CD14-positive monocyte (primary cell): ENCODE measurements at regions not wholly inside any gene's neighbourhood (a gene's known extent, or its start where the extent isn't known, plus 50 kb on each side); places are given as distances from the start of the nearest gene placed in this dataset.

Source experiments
- DNase-seq, 3 donors: peaks; one replicate each; pipeline ENCODE4 v3.0.0-alpha.2; 2011 to 2022
- H2AFZ ChIP-seq: 2 replicates; pipeline ENCODE4 v1.6.0; 2012; ENCODE audit warnings: mild to moderate bottlenecking, low read depth, low read length, inconsistent platforms; ENCODE audit not compliant: insufficient read depth, poor library complexity, severe bottlenecking
- H3K27ac ChIP-seq, 2 donors: 1 replicate in 1 of 2; 2 replicates in 1 of 2; pipeline ENCODE4 v1.5.1; 2012 to 2013; ENCODE audit warnings: low read length in 2 of 2, control low read depth in 1 of 2, inconsistent platforms in 1 of 2, low read depth in 1 of 2, mild to moderate bottlenecking in 1 of 2
- H3K27me3 ChIP-seq, 2 donors: one replicate each; pipeline versions ENCODE4 v1.6.0 to v1.6.1; 2011 to 2013; ENCODE audit warnings: low read length in 2 of 2; ENCODE audit not compliant: control insufficient read depth in 2 of 2, insufficient read depth in 2 of 2
- H3K36me3 ChIP-seq, 2 donors: replicated peaks in 1 of 2; 1 replicate in 1 of 2; 2 replicates in 1 of 2; pipeline versions ENCODE4 v1.5.1 to v1.6.1; 2012 to 2013; ENCODE audit warnings: low read length in 2 of 2, control low read depth in 1 of 2, inconsistent platforms in 1 of 2, mild to moderate bottlenecking in 1 of 2; ENCODE audit not compliant: insufficient read depth in 2 of 2, control insufficient read depth in 1 of 2
- H3K4me1 ChIP-seq, 2 donors: 1 replicate in 1 of 2; 2 replicates in 1 of 2; pipeline versions ENCODE4 v1.5.1 to v1.6.1; 2012 to 2013; ENCODE audit warnings: low read length in 2 of 2, control low read depth in 1 of 2, inconsistent platforms in 1 of 2, mild to moderate bottlenecking in 1 of 2, moderate library complexity in 1 of 2; ENCODE audit not compliant: insufficient read depth in 2 of 2, control insufficient read depth in 1 of 2
- H3K4me2 ChIP-seq: replicated peaks from 2 replicates; pipeline ENCODE3; 2012; ENCODE audit warnings: low read length, moderate library complexity, mild to moderate bottlenecking; ENCODE audit not compliant: poor library complexity, severe bottlenecking; ENCODE audit errors: extremely low read depth
- H3K4me3 ChIP-seq, 3 experiments: fragments of 200-600 bp in 1 of 3; sonication (generic) in 1 of 3; replicated peaks in 1 of 3; 1 replicate in 2 of 3; 2 replicates in 1 of 3; pipeline ENCODE4 v1.5.1; 2011 to 2013; ENCODE audit warnings: low read length in 3 of 3, mild to moderate bottlenecking in 3 of 3, control low read depth in 2 of 3, low read depth in 2 of 3, inconsistent platforms in 1 of 3, moderate library complexity in 1 of 3
- H3K79me2 ChIP-seq: 2 replicates; pipeline ENCODE4 v1.6.0; 2012; ENCODE audit warnings: mild to moderate bottlenecking, control low read depth, inconsistent platforms, low read length, moderate library complexity; ENCODE audit not compliant: insufficient read depth
- H3K9ac ChIP-seq: 2 replicates; pipeline ENCODE4 v1.6.0; 2017; ENCODE audit warnings: low read length, mild to moderate bottlenecking; ENCODE audit not compliant: insufficient read depth, poor library complexity, severe bottlenecking
- H3K9me3 ChIP-seq, 2 donors: replicated peaks in 1 of 2; 1 replicate in 1 of 2; 2 replicates in 1 of 2; pipeline versions ENCODE4 v1.5.1 to v1.6.1; 2012 to 2013; ENCODE audit warnings: low read length in 2 of 2, control low read depth in 1 of 2; ENCODE audit not compliant: control insufficient read depth in 1 of 2, insufficient read depth in 1 of 2
- H4K20me1 ChIP-seq: 2 replicates; pipeline ENCODE4 v1.6.0; 2012; ENCODE audit warnings: mild to moderate bottlenecking, low read length, control low read depth, moderate library complexity; ENCODE audit not compliant: insufficient read depth
- H3K27ac Mint-ChIP-seq, 7 donors: one replicate each; pipeline ENCODE4 v1.8.0; 2020; ENCODE audit warnings: mild to moderate bottlenecking in 7 of 7, mixed read lengths in 7 of 7, moderate library complexity in 6 of 7, inconsistent platforms in 2 of 7
- H3K27me3 Mint-ChIP-seq, 3 donors: one replicate each; pipeline ENCODE4 v1.8.0; 2021 to 2022; ENCODE audit warnings: low read depth in 3 of 3, mild to moderate bottlenecking in 3 of 3, mixed read lengths in 3 of 3, moderate library complexity in 3 of 3, inconsistent platforms in 1 of 3
- H3K36me3 Mint-ChIP-seq, 2 donors: one replicate each; pipeline ENCODE4 v1.8.0; 2020; ENCODE audit warnings: mixed read lengths in 2 of 2, inconsistent platforms in 1 of 2, mild to moderate bottlenecking in 1 of 2
- H3K4me1 Mint-ChIP-seq: one replicate; pipeline ENCODE4 v1.8.0; 2020; ENCODE audit warnings: mild to moderate bottlenecking, mixed read lengths
- H3K4me3 Mint-ChIP-seq, 2 donors: one replicate each; pipeline ENCODE4 v1.8.0; 2020; ENCODE audit warnings: mild to moderate bottlenecking in 2 of 2, mixed read lengths in 2 of 2, moderate library complexity in 1 of 2
- H3K9me3 Mint-ChIP-seq, 7 donors: one replicate each; pipeline ENCODE4 v1.8.0; 2020 to 2022; ENCODE audit warnings: mixed read lengths in 7 of 7, mild to moderate bottlenecking in 6 of 7, moderate library complexity in 6 of 7, inconsistent platforms in 2 of 7
- WGBS: methylation state at CpG from one replicate; pipeline ENCODE4 v1.1.5; 2013; ENCODE audit warnings: missing lambda C conversion rate; ENCODE audit not compliant: insufficient coverage; 5-methylcytosine and 5-hydroxymethylcytosine counted together
- intact Hi-C, 2 donors: fragments of 100-400 bp; cut with micrococcal nuclease; formaldehyde crosslinking; loops; one replicate each; pipeline versions ENCODE4 v1.15.0 to v1.15.1; 2023
- TF ChIP-seq, protein P1 (sequence below): fragments of 200-600 bp; IDR thresholded peaks from one replicate; pipeline ENCODE4 v1.8.0; 2022; ENCODE audit warnings: antibody characterized with exemption, mild to moderate bottlenecking

DNA sequence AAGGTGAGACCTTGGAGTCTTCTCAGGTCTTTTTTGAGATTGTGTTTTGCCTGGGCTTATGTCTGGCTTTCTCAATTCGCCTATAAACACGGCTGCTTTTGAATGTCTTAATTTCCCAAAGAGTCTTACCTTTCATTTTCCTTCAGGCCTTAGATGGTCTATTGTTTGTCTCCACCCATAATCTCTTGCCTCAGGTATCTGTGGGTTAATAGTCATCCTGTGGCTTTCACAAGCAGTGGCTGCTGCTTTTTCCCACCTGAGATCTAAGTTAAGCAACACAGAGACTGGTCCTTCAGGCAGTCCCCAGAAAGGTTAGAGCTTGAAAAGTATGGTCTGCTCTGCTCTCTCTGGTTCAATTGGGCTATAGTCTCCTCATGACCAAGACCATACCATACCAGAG is 275.3 kb downstream of the INSIG2 start:
- Mint-ChIP-seq H3K9me3 (peaks cover 0 to 4% (median 0%) of the 10 kb centered on the region in 7 donors), H3K36me3 (no peaks in the 10 kb centered on the region), H3K4me3 (no peak overlapping the region), H3K27me3 (peaks cover 0 to 4% (median 3%) of the 10 kb centered on the region in 3 donors), H3K4me1 (no peaks in the 10 kb centered on the region), H3K27ac (no peak overlapping the region)
- no peak overlapping the region for H2AFZ ChIP-seq
- no peak overlapping the region for H3K9ac ChIP-seq
- no peaks in the 10 kb centered on the region for H3K9me3 ChIP-seq
- no peaks in the 10 kb centered on the region for H3K4me1 ChIP-seq
- DNase-seq, result no peak
- H3K79me2 ChIP-seq, result no peaks in the 10 kb centered on the region
- intact Hi-C loops, result no loop called here
- TF ChIP-seq, protein P1, sequence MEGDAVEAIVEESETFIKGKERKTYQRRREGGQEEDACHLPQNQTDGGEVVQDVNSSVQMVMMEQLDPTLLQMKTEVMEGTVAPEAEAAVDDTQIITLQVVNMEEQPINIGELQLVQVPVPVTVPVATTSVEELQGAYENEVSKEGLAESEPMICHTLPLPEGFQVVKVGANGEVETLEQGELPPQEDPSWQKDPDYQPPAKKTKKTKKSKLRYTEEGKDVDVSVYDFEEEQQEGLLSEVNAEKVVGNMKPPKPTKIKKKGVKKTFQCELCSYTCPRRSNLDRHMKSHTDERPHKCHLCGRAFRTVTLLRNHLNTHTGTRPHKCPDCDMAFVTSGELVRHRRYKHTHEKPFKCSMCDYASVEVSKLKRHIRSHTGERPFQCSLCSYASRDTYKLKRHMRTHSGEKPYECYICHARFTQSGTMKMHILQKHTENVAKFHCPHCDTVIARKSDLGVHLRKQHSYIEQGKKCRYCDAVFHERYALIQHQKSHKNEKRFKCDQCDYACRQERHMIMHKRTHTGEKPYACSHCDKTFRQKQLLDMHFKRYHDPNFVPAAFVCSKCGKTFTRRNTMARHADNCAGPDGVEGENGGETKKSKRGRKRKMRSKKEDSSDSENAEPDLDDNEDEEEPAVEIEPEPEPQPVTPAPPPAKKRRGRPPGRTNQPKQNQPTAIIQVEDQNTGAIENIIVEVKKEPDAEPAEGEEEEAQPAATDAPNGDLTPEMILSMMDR, result no peak
- H3K4me3 ChIP-seq, result no peak overlapping the region
- H3K27me3 ChIP-seq, result peaks cover 2 to 9% of the 10 kb centered on the region in 2 donors
- H3K36me3 ChIP-seq, result no peaks in the 10 kb centered on the region
- no peaks in the 10 kb centered on the region for H4K20me1 ChIP-seq
- no peak overlapping the region for H3K4me2 ChIP-seq
- no peak overlapping the region for H3K27ac ChIP-seq
- WGBS, result no CpG with 5 or more reads among the region's 2 CpGs

DNA sequence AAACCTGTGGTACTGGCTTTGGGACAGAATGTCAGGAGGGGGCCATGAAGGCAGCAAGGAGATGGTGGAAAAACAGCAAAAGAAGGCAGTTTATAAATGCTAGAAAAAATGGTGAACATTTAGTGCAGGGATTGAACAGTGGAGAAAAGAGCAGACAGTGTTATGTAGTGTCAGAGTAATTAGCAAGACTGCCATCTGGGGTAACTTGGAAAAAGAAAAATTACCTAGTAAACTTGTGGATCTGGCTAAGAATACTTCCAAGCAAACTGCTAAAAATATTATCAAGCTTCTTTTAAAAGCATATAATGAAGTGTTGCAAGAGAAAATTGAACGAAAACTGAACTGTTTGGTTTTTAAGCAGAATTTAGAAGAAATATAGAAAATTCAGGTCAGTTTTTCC is 267.8 kb downstream of the INSIG2 start:
- WGBS, result no CpG with 5 or more reads among the region's 1 CpG
- H3K4me1 ChIP-seq, result no peaks in the 10 kb centered on the region
- H2AFZ ChIP-seq, result no peak overlapping the region
- no peaks in the 10 kb centered on the region for H3K79me2 ChIP-seq
- intact Hi-C loops, result no loop called here
- Mint-ChIP-seq H3K9me3 (peaks cover 0 to 5% (median 2%) of the 10 kb centered on the region in 7 donors), H3K27me3 (peaks cover 2 to 4% (median 4%) of the 10 kb centered on the region in 3 donors), H3K4me1 (no peaks in the 10 kb centered on the region), H3K4me3 (no peak overlapping the region), H3K36me3 (no peaks in the 10 kb centered on the region), H3K27ac (no peak overlapping the region)
- H3K9ac ChIP-seq, result no peak overlapping the region
- no peak overlapping the region for H3K27ac ChIP-seq
- H3K36me3 ChIP-seq, result no peaks in the 10 kb centered on the region
- no peak overlapping the region for H3K4me2 ChIP-seq
- no peaks in the 10 kb centered on the region for H4K20me1 ChIP-seq
- no peak for DNase-seq
- no peaks in the 10 kb centered on the region for H3K9me3 ChIP-seq
- TF ChIP-seq, protein P1, result no peak
- no peak overlapping the region for H3K4me3 ChIP-seq
- peaks cover 2% of the 10 kb centered on the region in 2 donors for H3K27me3 ChIP-seq
